HEK293T (cell line): ENCODE measurements at regions not wholly inside any gene's neighbourhood (a gene's known extent, or its start where the extent isn't known, plus 50 kb on each side); places are given as distances from the start of the nearest gene placed in this dataset.

ENCODE experiments used
- CTCF ChIA-PET: fragments of 350-600 bp; formaldehyde crosslinking; extraction: SDS; loops from one replicate; lab custom pipeline; 2021; ENCODE audit warnings: antibody characterized with exemption, inconsistent platforms; lab: Yijun Ruan, JAX
- POLR2A ChIA-PET: fragments of 350-600 bp; formaldehyde crosslinking; extraction: SDS; loops from one replicate; lab custom pipeline; 2020; ENCODE audit warnings: antibody characterized with exemption, inconsistent platforms; lab: Yijun Ruan, JAX
- DNase-seq: peaks from one replicate; pipeline ENCODE4 v3.0.0; 2012; ENCODE audit warnings: mixed read lengths; ENCODE audit errors: extremely low spot score
- ARNT ChIP-seq: fragments of 450-650 bp; IDR thresholded peaks from 2 replicates; pipeline ENCODE4 v1.6.1; 2017; ENCODE audit warnings: mild to moderate bottlenecking
- BHLHE40 ChIP-seq: fragments of 450-650 bp; IDR thresholded peaks from 2 replicates; pipeline ENCODE4 v1.6.1; 2016; ENCODE audit warnings: mild to moderate bottlenecking, moderate library complexity, borderline replicate concordance
- CTBP1 ChIP-seq: fragments of 450-650 bp; IDR thresholded peaks from 2 replicates; pipeline ENCODE4 v1.6.1; 2016; ENCODE audit warnings: borderline replicate concordance
- ELF4 ChIP-seq: fragments of 450-650 bp; IDR thresholded peaks from 2 replicates; pipeline ENCODE4 v1.6.1; 2017; ENCODE audit warnings: antibody characterized with exemption
- FOXA1 ChIP-seq: fragments of 450-650 bp; IDR thresholded peaks from 2 replicates; pipeline ENCODE4 v1.6.1; 2016; ENCODE audit warnings: mild to moderate bottlenecking
- FOXK2 ChIP-seq: fragments of 450-650 bp; IDR thresholded peaks from 2 replicates; pipeline ENCODE4 v1.6.1; 2016; ENCODE audit warnings: mild to moderate bottlenecking
- HDGF ChIP-seq: fragments of 450-650 bp; IDR thresholded peaks from 2 replicates; pipeline ENCODE4 v1.6.1; 2017; ENCODE audit warnings: antibody characterized with exemption, borderline replicate concordance
- L3MBTL2 ChIP-seq: fragments of 450-650 bp; conservative IDR thresholded peaks from 2 replicates; pipeline ENCODE4 v1.6.1; 2016; ENCODE audit warnings: mild to moderate bottlenecking
- LEF1 ChIP-seq: fragments of 450-650 bp; IDR thresholded peaks from 2 replicates; pipeline ENCODE4 v1.6.1; 2017; ENCODE audit warnings: mild to moderate bottlenecking, borderline replicate concordance
- NFRKB ChIP-seq: fragments of 450-650 bp; IDR thresholded peaks from 2 replicates; pipeline ENCODE4 v1.6.1; 2016; ENCODE audit warnings: mild to moderate bottlenecking, moderate library complexity
- SP1 ChIP-seq: fragments of 450-650 bp; IDR thresholded peaks from 2 replicates; pipeline ENCODE4 v1.6.1; 2017
- SUZ12 ChIP-seq: fragments of 450-650 bp; IDR thresholded peaks from 2 replicates; pipeline ENCODE4 v1.6.1; 2016; ENCODE audit warnings: mild to moderate bottlenecking
- TARDBP ChIP-seq: fragments of 450-650 bp; IDR thresholded peaks from 2 replicates; pipeline ENCODE4 v1.6.1; 2016
- ZNF384 ChIP-seq: fragments of 450-650 bp; IDR thresholded peaks from 2 replicates; pipeline ENCODE4 v1.6.1; 2016
- TF ChIP-seq, protein P1 (sequence below): fragments of 450-650 bp; IDR thresholded peaks from 2 replicates; pipeline ENCODE4 v1.6.1; 2016

DNA sequence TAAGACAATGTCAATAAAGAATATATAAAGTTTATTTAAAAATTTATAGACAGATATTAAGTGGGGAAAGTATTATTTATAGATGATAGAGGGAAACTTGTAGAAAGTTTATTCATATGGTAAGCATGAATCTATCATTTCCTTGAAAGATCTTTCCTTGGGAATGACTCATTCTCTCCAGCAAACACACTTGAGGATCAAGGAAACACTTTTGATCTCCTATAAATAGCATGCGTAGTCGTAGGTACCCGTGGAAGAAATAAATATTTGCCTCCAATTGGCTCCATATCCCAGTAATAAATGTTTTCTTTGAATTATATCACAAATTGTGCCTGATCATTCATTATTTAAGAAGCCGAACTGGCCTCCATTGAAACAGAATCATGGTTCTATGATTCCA is 483.4 kb downstream of the RNF144A start:
- no peak for DNase-seq
- ChIA-PET CTCF (no interaction called here), POLR2A (no interaction called here)
- no peak for TF ChIP-seq CTBP1
- no peak for TF ChIP-seq BHLHE40
- TF ChIP-seq ARNT, result no peak
- no peak for TF ChIP-seq SUZ12
- TF ChIP-seq NFRKB, result no peak

DNA sequence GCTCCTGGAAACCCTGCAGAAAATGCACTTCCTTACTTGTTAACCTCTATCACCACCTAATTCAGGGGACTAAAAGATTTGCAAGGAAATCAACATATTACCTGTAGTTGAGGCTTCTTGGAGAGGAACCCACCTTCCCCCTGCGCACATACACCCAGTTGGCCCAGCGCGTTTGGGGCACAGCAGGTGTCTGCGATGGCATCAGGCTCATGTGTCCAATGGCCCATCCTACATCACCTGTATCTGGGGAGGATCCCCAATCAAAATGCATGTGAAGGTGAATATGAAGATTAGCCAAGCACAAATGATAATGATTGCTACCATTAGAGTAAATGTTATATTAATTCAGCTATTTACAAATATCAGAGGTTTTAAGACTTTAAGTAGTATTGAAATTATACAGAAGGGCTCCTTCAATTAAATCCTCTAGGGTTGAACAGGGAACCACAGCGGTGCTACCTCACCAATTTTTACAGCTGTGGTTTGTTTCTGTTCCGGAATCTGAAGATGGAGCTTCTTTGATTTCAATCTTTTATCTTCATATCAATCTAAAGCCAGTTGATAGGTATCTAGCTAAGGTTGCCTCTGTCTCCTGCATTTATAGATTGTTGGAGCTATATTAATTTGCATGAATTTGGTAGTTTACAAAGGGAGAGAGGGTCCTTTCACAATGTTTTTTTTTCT is 486.0 kb downstream of the RNF144A start:
- DNase-seq, result no peak
- TF ChIP-seq TARDBP, result no peak
- POLR2A ChIA-PET, result interaction anchor here (0.6 kb wide), 1 partner anchor 87 kb away, joined by 3 read pairs; no protein-coding TSS in a partner anchor
- CTCF ChIA-PET, result interaction anchor here (0.7 kb wide), 1 partner anchor 26 kb away, joined by 3 read pairs; no protein-coding TSS in a partner anchor

DNA sequence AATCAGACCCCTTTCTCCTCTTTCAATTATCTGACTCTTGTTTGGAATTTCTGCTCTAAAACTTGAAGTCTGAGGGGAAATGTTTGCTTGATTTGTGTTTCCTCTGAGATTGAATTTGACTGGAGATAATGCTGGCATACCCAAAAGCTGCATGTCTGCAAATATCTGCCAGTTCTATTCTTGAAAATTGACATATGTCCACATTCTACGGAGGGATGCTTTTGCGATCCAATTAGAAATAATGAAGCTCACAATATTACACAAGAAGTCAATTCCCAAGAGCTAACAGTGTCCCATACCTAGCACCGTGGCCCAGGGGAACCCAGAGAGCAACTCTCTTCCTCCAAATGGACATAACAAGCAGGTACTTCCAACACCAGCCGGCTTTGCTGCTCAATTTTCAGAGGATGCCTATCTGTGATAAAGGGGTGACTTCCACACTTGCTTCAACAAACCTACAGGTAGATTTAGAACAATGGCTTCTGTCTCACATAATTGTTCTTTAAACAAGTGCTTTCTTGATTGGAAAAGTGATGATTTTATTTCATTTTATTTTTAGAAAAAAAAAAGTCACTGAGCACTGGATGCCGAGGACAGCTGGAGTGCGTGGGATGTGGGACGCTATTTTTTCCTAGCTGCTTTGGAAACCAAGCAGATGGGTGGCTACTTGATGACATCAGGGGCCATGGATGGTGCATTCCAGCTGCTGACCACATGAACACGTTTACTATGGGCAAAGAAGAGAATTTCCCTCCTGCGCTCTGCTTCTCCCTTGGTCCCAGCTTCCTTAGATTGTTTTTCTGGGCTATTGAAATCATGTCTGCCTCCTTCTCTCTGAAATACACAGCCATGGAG is 488.9 kb downstream of the RNF144A start:
- no peak for TF ChIP-seq ELF4
- no peak for TF ChIP-seq ARNT
- TF ChIP-seq FOXK2, result no peak
- no peak for TF ChIP-seq FOXA1
- no peak for TF ChIP-seq CTBP1
- TF ChIP-seq TARDBP, result no peak
- no peak for TF ChIP-seq HDGF
- TF ChIP-seq, protein P1, sequence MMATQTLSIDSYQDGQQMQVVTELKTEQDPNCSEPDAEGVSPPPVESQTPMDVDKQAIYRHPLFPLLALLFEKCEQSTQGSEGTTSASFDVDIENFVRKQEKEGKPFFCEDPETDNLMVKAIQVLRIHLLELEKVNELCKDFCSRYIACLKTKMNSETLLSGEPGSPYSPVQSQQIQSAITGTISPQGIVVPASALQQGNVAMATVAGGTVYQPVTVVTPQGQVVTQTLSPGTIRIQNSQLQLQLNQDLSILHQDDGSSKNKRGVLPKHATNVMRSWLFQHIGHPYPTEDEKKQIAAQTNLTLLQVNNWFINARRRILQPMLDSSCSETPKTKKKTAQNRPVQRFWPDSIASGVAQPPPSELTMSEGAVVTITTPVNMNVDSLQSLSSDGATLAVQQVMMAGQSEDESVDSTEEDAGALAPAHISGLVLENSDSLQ, result no peak
- DNase-seq, result no peak
- ChIA-PET CTCF (interaction anchor here (0.7 kb wide), 1 partner anchor 1702 kb away, joined by 3 read pairs; no protein-coding TSS in a partner anchor), POLR2A (no interaction called here)

DNA sequence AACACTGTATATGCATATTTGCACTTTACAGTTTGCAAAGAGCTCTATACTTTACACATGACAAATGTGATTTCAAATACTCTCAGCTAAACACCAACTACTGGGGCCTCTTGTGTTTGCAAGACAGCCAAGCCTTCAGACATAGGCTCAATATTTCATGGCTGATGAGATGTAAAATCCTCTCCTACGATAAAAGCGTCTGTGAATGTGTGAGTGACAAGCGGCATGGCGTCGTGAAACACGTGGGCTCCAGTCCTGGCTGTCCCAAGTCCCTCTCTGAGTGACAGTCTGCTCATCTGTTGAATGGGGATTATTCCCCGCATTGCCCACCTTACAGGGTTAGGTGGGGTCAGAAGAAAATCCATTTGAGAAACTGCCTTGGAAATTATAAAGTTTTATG is 489.8 kb downstream of the RNF144A start:
- no peak for DNase-seq
- ChIA-PET POLR2A (no interaction called here), CTCF (no interaction called here)
- no peak for TF ChIP-seq BHLHE40
- no peak for TF ChIP-seq TARDBP
- TF ChIP-seq ELF4, result no peak
- TF ChIP-seq FOXK2, result no peak
- TF ChIP-seq LEF1, result no peak
- no peak for TF ChIP-seq L3MBTL2
- TF ChIP-seq SP1, result no peak
- TF ChIP-seq NFRKB, result no peak
- no peak for TF ChIP-seq ARNT
- no peak for TF ChIP-seq CTBP1
- no peak for TF ChIP-seq FOXA1

DNA sequence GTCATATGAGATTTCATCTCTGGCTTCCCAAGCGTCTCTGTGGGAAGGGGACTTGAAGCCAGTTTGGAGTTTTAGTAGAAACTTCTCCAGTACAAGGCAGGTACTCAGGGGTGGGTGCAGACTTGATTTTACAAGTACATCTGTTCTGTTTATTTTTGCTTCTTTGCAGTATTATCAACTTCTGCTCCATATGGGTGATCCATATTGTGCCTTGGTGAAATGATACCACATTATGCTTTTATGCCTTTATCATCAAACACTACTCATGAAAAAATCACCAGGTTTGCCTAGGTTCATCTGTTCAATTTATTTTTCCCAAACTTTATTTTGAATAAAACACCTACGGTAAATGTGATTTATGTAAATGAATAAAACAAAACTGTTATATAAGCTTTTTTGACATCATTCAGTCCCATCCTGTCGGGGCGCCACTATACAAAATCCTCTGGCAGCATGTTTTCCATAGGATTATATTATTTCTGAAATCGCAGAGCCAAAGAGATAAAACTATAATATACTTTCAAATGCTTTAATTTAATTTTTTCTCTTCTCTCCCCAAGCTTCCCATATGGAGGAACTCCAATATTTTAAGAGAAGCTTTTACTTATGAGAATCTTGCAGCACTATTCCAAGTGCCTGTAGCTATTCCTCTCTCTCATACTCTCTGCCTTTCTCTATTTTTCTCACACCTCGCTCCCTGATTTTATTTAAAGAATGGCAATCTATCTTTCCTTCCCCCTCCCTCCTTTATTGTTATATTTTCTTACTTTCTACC is 490.9 kb downstream of the RNF144A start:
- no peak for DNase-seq
- ChIA-PET CTCF (no interaction called here), POLR2A (no interaction called here)
- TF ChIP-seq TARDBP (no peak), ARNT (no peak), ZNF384 (no peak), SUZ12 (no peak), HDGF (no peak), ELF4 (no peak), NFRKB (no peak), L3MBTL2 (no peak), BHLHE40 (no peak), FOXA1 (no peak)

DNA sequence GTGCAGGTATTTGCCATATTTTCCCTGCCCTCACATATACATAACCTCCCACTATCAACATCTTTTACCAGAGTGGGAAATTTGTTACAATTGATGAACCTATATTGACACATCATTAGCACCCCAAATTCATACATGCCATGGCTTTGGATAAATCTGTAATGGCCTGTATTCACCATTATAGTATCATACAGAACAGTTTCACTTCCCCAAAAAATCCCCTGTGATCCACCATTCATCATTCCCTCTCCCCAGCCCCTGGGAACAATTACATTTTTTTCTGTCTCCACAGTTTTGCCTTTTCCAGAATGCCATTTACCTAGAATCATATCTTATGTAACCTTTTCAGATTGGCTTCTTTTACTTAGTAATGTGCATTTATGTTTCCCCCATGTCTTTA is 494.5 kb downstream of the RNF144A start:
- POLR2A ChIA-PET, result no interaction called here
- no peak for DNase-seq
- TF ChIP-seq FOXA1 (no peak), LEF1 (no peak)
- CTCF ChIA-PET, result no interaction called here

DNA sequence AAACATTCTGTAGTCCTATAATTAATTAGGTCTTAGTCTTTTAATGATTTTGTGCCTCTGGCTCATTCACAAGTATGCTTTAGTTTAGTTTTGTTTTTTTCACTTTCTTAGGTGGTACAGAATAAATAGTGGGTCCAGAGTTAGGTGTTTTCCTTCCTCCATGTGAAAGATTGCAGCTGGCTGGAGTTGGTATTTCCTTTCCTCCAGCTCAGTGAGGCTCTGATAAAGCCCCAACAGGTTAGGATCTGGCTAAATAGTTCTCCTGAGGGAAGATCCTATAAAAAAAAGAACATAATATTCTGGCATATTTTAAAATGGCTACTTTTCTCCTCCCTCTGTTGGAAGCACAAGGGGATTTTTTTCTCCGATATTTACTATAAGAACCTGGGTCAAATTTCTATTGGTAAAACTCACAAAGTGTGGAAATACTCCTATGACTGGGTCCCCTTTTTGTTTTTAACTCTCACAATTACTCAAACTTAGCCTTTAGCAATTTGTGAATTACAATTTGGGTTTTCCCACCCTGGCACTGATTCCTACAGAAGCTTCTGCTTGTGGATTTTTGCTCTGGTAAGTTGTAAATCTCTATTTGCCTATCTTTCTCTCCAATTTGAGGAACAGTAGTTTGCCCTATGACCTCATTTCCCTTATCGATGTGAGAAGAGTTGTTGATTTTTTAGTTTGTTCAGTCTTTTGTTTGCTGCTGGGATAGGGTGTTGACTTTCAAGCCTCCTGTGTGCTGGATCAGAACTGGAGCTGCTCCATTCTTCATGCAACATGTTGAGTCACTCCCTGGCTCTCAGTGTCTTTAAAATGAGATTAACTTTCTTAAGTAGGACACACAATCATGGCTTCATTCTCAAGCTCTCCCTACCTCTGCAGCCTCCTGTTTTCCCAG is 500.9 kb downstream of the RNF144A start:
- DNase-seq, result no peak
- POLR2A ChIA-PET, result no interaction called here
- TF ChIP-seq LEF1 (no peak), SUZ12 (no peak)
- CTCF ChIA-PET, result no interaction called here
